Activated CD8-positive, alpha-beta memory T cell treated with anti-CD3 and anti-CD28 coated beads for 48 hours (primary cell): ENCODE measurements at regions not wholly inside any gene's neighbourhood (a gene's known extent, or its start where the extent isn't known, plus 50 kb on each side); places are given as distances from the start of the nearest gene placed in this dataset.
"Not testable (repeated sequence)": the region's sequence is repeated elsewhere in the genome, so short reads cannot be mapped to it uniquely, and the experiment has no call there.

Experiments
- DNase-seq, 3 experiments: peaks; one replicate each; pipeline ENCODE4 v3.0.0-alpha.2; 2020; ENCODE audit warnings: low read depth in 2 of 3, low spot score in 2 of 3

GRCh38 chr15:96138985-96139384 is 191.5 kb upstream of the NR2F2 start:
- DNase-seq = no peak

DNA sequence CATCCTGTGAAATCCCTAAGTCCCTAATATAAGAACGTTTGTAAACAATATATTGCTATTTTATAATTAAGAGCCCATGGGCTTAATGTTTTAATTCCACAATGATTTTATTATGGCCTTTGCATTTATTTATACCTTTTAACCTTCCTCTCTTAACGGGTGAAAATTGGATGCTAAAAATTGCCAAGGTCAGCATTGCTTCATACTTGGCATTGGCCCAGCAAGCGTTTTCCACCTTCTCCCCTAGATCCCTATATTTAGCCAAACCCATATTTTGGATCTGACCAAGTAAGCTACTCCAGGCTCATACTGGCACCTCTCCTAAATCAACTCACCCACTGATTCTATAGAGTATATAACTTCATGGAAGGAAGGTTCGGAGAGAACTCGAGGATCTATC is 188.0 kb upstream of the NR2F2 start:
- DNase-seq = no peak

GRCh38 chr15:96144734-96145133 is 185.8 kb upstream of the NR2F2 start:
- no peak for DNase-seq

DNA sequence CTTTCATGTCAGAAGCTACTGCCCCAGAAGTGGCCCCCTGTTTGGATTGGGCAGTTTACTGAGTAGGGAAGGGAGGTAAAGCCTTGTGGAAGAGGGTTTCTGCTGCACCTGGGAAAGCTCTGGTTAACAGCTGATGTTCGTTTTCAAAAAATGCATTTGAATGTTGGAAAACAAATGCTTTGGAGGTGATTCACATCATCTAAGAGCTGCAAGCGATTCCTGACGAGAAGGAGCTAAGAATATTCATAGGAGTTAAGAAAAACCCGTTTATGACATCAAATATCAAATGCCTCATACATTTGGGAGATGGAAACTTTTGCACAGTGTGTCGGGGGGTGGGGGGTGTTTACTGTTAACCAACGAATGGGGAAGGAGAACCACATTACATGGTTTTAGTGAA is 183.8 kb upstream of the NR2F2 start:
- DNase-seq = no peak

GRCh38 chr15:96147267-96147666 is 183.2 kb upstream of the NR2F2 start:
- DNase-seq = no peak

DNA sequence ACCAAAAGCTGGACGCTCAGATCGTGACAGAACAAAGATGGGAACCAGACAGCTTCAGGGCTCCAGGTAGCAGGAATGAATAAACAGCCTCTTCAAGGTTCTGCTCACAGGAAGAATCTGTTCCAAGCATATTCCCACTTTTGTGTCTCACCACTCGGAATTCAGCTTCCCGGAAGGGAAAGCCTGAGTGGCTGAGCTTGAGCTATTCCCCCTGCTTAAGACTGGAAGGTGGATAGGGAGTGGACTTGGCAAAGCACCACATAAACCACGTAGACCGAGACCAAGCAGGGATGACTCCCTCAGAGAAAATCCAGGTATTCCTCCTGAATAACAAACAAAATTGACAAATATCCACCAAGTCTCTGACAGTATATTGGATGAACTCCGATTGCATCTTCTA is 180.2 kb upstream of the NR2F2 start:
- DNase-seq = no peak

DNA sequence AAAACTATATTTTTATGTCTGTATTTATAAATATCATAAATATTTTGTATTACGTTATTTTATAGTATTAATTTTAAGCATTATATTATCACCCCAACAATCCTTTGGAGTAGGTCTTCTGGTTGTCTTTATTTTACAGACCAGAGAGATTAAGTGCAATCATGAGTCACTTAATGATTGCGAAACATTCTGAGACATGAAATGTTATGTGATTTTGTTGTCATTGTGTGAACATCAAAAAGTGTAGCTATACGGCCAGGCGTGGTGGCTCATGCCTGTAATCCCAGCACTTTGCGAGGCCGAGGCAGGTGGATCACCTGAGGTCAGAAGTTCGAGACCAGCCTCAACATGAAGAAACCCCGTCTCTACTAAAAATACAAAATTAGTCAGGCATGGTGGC is 178.8 kb upstream of the NR2F2 start:
- not testable (repeated sequence) for DNase-seq

- DNase-seq = no peak
Observed at GRCh38 chr15:96153929-96154328, 176.6 kb upstream of the NR2F2 start.

GRCh38 chr15:96158938-96159337 is 171.6 kb upstream of the NR2F2 start:
- no peak for DNase-seq

- no peak for DNase-seq
Observed at GRCh38 chr15:96160269-96160668, 170.2 kb upstream of the NR2F2 start.

GRCh38 chr15:96160800-96161199 is 169.7 kb upstream of the NR2F2 start:
- no peak for DNase-seq

- no peak for DNase-seq
Observed at GRCh38 chr15:96162322-96162721, 168.2 kb upstream of the NR2F2 start.

- DNase-seq = no peak
Observed at GRCh38 chr15:96165081-96165480, 165.4 kb upstream of the NR2F2 start.

- no peak for DNase-seq
Observed at GRCh38 chr15:96165775-96166174, 164.7 kb upstream of the NR2F2 start.

DNA sequence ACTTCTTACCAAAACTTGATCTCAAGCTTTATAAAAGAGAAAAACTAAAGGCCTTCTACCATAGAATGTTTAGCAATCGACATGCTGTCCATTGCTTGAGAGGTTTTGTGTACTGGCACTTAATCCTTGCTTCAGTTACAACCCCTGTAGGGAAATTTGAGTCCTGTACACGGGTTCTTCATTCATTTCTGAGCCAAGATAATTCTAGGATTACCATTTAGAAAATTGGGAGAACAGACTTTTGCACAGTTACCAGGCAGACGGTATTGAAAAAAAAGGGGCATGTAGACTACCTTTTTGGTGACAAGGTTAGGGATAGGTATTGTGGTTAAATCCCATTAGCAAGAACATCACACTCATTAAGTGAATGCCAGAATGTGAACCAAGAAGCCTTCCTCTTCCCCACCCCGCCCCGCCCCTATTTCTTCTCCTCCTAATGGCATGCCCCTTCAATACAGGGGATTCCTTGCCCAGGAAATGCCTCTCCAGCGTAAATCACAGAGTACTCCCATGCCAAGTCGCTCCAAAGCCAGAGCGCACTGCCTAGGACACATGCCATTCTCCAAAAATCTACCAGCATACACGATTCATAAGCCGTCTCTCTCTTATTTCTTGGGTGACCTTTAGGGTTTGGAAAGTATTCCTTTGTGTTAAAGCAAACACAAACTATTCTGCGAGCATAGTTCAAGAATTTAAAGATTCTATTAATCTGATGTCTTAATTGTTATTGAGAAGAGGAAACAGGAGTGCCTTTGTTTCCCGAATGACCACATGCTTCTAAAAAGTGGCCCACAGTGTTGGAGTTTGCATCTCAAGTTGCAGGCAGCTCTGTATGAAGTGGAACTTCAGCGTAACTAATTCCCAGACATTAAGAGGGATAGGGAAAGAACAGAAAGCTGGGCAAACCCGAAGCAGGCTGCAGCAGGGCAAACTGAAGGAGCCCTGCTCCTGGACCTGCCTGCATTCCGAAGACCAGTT is 164.0 kb upstream of the NR2F2 start:
- no peak for DNase-seq

DNA sequence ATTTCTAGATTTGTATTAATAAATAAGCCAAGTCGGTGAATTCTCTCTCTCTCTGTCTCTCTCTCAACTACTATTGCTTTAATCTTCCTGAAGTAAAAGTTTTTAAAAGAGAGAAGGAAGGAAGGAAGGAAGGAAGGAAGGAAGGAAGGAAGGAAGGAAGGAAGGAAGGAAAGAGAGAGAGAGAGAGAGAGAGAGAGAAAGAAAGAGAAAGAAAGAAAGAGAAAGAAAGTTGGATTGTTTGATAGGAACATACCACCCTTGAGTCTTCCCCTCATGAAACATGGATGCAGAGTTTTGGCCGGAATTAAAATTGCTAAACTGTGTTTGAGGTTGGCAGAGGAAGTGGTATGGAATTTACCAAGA is 159.9 kb upstream of the NR2F2 start:
- DNase-seq = not testable (repeated sequence)

DNA sequence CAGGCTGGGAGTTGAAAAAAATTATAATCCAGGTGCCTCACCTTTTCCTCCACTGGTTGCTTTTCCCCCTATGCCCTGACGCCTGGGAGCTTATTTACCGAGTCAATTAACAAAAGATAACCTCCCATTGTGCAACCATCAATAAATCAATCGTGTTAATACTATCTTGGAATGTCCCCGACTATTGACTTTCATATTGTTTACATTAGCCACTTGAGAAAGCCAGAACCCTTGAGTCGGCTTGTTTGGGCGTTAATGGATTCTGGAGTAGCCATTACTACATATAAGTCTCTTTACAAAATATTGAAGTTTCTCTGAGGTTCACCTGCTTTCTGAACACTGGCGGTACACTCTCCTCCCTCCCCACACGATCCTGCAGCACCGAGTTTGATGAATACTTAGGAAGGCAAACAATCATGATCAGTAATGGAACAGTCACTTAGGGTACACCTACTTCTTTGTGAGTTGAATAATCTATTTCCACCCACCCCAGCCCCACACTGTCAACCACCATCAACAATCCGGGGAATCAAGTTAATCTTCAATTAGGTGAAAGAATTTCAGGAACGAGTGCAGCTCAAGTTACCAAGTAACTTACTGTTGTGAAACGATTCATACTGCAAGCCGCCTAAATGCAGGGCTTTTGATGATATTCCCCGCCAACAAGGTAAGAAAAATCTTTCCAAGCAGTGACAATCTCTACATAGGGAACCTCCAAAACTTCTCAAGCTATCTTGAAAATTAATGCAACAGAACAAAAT is 159.3 kb upstream of the NR2F2 start:
- DNase-seq = no peak

DNA sequence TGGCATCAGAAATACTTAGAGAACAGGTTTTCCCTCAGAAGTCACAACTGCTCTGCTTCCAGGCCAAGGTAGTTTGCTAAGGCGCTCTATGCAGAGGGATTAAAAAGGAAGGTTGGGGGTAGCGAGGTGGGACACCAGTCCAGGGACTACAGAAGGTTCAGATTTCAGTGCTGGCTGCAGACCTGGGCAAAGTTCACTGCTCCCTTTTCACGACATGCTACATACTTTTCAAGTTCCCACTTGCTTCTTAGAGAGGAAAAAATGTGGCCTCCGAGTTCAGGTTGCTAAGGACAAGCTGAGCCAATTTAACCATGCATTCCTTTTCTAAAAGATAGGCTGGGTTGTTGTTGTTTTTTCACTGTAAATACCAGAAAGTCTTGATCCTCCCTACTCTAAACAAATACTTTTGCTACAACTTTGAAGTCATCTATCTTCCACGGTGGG is 158.6 kb upstream of the NR2F2 start:
- no peak for DNase-seq

- DNase-seq = no peak
Observed at GRCh38 chr15:96172417-96172816, 158.1 kb upstream of the NR2F2 start.

DNA sequence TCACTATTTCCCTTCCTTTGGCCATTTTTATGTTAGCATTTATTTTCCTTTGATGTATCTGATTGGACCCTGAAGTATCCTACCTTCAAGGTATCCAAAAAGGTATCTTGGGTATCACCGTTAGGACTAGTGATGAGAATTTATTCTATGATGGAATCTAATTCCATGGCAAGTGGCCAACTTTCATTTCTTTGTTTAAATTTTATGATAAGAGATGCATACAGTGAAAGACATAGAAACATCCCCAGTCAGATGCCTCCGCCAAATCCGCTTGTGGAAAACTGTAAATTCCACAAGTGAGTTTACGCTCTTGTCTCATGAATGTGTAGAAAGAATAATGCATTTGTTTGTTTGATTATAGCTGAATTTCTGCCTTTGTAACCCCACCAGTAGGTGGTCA is 153.7 kb upstream of the NR2F2 start:
- DNase-seq = no peak

- DNase-seq = no peak
Observed at GRCh38 chr15:96177279-96177678, 153.2 kb upstream of the NR2F2 start.

- DNase-seq = no peak
Observed at GRCh38 chr15:96180087-96180748, 150.3 kb upstream of the NR2F2 start.
